Pancreas (tissue), 10 donors: ENCODE measurements at regions not wholly inside any gene's neighbourhood (a gene's known extent, or its start where the extent isn't known, plus 50 kb on each side); places are given as distances from the start of the nearest gene placed in this dataset.
A peak's percentile ranks its signal among the peaks of the same experiment; 100 is the strongest.

Experiments
- ATAC-seq, 4 donors: fragments of 200-7000 bp; cut with Tn5 transposase; one replicate each; pipeline versions ENCODE4 v1.8.0 to v1.9.1; 2020; ENCODE audit warnings: mild to moderate bottlenecking in 4 of 4, moderate library complexity in 4 of 4
- DNase-seq, 6 donors: peaks; one replicate each; pipeline ENCODE4 v3.0.0-alpha.2; 2020
- FAIRE-seq: peaks from 2 replicates; lab custom pipeline; 2012; peaks lifted over from hg19 to GRCh38; lab: Jason Lieb, UNC
- H3K27ac ChIP-seq, 4 donors: fragments of 200-600 bp; sonication (generic); 1 replicate in 3 of 4; 2 replicates in 1 of 4; pipeline versions ENCODE4 v1.5.0 to v1.8.0; 2020
- H3K27me3 ChIP-seq, 4 donors: fragments of 200-600 bp; one replicate each; pipeline ENCODE4 v1.8.0; 2021
- H3K36me3 ChIP-seq, 3 donors: fragments of 200-600 bp; sonication (generic) in 1 of 3; one replicate each; pipeline versions ENCODE4 v1.5.0 to v1.8.0; 2020 to 2021
- H3K4me1 ChIP-seq, 3 donors: fragments of 200-600 bp; one replicate each; pipeline ENCODE4 v1.8.0; 2021
- H3K4me3 ChIP-seq, 4 donors: fragments of 200-600 bp; sonication (generic) in 2 of 4; one replicate each; pipeline versions ENCODE4 v1.5.0 to v1.8.0; 2020 to 2021
- H3K9me3 ChIP-seq, 4 donors: fragments of 200-600 bp; one replicate each; pipeline ENCODE4 v1.8.0; 2021
- CTCF ChIP-seq, 4 donors: fragments of 200-600 bp; sonication (generic) in 3 of 4; IDR thresholded peaks; one replicate each; pipeline versions ENCODE4 v1.5.0 to v1.8.0; 2021; ENCODE audit warnings: antibody characterized with exemption in 4 of 4
- WGBS, 2 donors: extraction: QIAGEN DNeasy Blood & Tissue Kit; methylation state at CpG; one replicate each; pipeline ENCODE4 v1.1.7; 2013; 5-methylcytosine and 5-hydroxymethylcytosine counted together
- intact Hi-C, 3 donors: fragments of 100-400 bp; cut with DNase I; formaldehyde crosslinking; loops; one replicate each; pipeline versions ENCODE4 v1.11.1 to v1.14.2; 2022
- donor health status: healthy with polysubstance abuse.
- donor health status: DM: no; HTN: no; CAD: no; lungs with moderate emphysema.
- donor health status: DM: no; HTN: no; CAD: no.
- donor health status: control.
- donor health status: control.
- donor health status: Bipolar disorder and iron deficiency.
- donor health status: DM: yes; HTN: yes; CAD: no.
- donor health status: DM: no; HTN: no; CAD: no.
- donor health status: DM: no; HTN: no; CAD: no.
- donor health status: DM: yes; HTN: yes; CAD: no.

GRCh38 chr11:37502202-37502601 lies 904.2 kb upstream of the RAG2 start:
- Histone ChIP-seq H3K27ac (no peak overlapping the region), H3K27me3 (no peaks in the 10 kb centered on the region), H3K9me3 (no peaks in the 10 kb centered on the region), H3K36me3 (no peaks in the 10 kb centered on the region), H3K4me1 (no peaks in the 10 kb centered on the region), H3K4me3 (no peak overlapping the region)
- DNase-seq: no peak
- TF ChIP-seq CTCF (IDR thresholded peaks at IDR 0.05): no peak
- no peak for FAIRE-seq
- intact Hi-C loops: no loop called here
- ATAC-seq: no peak
- WGBS, 2 donors: 43 to 44% methylated on average over 2 of the region's 2 CpGs

DNA sequence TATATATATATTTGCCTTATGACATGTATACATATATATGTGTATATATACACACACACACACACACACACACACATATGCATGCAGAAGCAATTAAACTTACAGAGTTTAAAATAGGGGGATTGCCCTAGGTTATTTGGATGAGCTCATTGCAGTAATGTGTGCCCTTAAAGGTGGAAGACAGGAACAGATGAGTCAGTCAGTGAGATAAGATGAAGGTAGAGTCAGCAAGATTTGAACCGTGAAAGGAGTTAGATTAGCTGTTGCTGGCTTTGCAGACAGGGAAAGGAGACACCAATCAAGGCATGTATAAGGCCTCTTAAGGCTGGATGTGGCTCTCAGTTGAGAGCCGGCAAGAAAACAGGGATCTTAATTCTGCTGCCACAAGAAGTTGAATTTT lies 902.4 kb upstream of the RAG2 start:
- no peak for FAIRE-seq
- DNase-seq: no peak
- intact Hi-C loops: no loop called here
- Histone ChIP-seq H3K4me3 (no peak overlapping the region), H3K27me3 (no peaks in the 10 kb centered on the region), H3K4me1 (no peaks in the 10 kb centered on the region), H3K27ac (no peak overlapping the region), H3K36me3 (no peaks in the 10 kb centered on the region), H3K9me3 (no peaks in the 10 kb centered on the region)
- WGBS, 2 donors: 54 to 57% methylated on average over 2 of the region's 2 CpGs
- ATAC-seq: peak in 1 of 4 donors; percentile 27
- TF ChIP-seq CTCF (IDR thresholded peaks at IDR 0.05): no peak

GRCh38 chr11:37497326-37497725 lies 899.3 kb upstream of the RAG2 start:
- no peak for ATAC-seq
- H3K4me3 ChIP-seq: no peak overlapping the region
- no peak for DNase-seq
- H3K4me1 ChIP-seq: no peaks in the 10 kb centered on the region
- H3K9me3 ChIP-seq: no peaks in the 10 kb centered on the region
- no peak for TF ChIP-seq CTCF (IDR thresholded peaks at IDR 0.05)
- no peaks in the 10 kb centered on the region for H3K27me3 ChIP-seq
- no peak overlapping the region for H3K27ac ChIP-seq
- intact Hi-C loops: no loop called here
- WGBS, 2 donors: 48 to 91% methylated on average over 1 of the region's 1 CpG
- FAIRE-seq: no peak
- H3K36me3 ChIP-seq: no peaks in the 10 kb centered on the region

GRCh38 chr11:37496201-37496600 lies 898.2 kb upstream of the RAG2 start:
- no peak overlapping the region for H3K27ac ChIP-seq
- H3K4me1 ChIP-seq: no peaks in the 10 kb centered on the region
- no peak for TF ChIP-seq CTCF (IDR thresholded peaks at IDR 0.05)
- ATAC-seq: no peak
- DNase-seq: no peak
- H3K9me3 ChIP-seq: no peaks in the 10 kb centered on the region
- H3K4me3 ChIP-seq: no peak overlapping the region
- no peak for FAIRE-seq
- intact Hi-C loops: no loop called here
- no peaks in the 10 kb centered on the region for H3K27me3 ChIP-seq
- H3K36me3 ChIP-seq: no peaks in the 10 kb centered on the region
- 60 to 64% methylated on average over 1 of the region's 1 CpG for whole genome bisulfite sequencing, 2 donors

DNA sequence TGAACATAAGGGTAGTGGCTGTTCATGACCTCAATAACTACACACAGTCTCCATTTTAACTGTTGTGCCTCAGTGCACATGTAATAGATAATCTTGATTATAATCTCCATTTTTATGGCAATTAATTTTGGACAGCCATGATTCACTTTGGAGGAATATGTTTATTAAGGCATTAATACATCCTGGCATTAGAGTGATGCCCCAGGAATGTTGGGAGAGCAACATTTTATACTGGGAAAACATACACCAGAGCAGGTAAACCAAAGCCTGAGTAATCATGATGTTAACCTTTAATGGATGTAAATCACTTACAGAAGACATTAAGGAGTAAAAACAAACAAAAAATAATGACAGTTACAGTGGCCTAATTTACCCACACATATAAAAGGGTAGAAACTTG lies 886.3 kb upstream of the RAG2 start:
- DNase-seq (no peak), FAIRE-seq (no peak), ATAC-seq (no peak)
- Histone ChIP-seq H3K36me3 (no peaks in the 10 kb centered on the region), H3K4me1 (no peaks in the 10 kb centered on the region), H3K9me3 (no peaks in the 10 kb centered on the region), H3K27me3 (no peaks in the 10 kb centered on the region), H3K4me3 (no peak overlapping the region), H3K27ac (no peak overlapping the region)
- intact Hi-C loops: no loop called here
- TF ChIP-seq CTCF (IDR thresholded peaks at IDR 0.05): no peak
